ENCODE measurements at regions not wholly inside any gene's neighbourhood (a gene's known extent, or its start where the extent isn't known, plus 50 kb on each side); places are given as distances from the start of the nearest gene placed in this dataset.
"Not testable (repeated sequence)": the region's sequence is repeated elsewhere in the genome, so short reads cannot be mapped to it uniquely, and the experiment has no call there.

DNA sequence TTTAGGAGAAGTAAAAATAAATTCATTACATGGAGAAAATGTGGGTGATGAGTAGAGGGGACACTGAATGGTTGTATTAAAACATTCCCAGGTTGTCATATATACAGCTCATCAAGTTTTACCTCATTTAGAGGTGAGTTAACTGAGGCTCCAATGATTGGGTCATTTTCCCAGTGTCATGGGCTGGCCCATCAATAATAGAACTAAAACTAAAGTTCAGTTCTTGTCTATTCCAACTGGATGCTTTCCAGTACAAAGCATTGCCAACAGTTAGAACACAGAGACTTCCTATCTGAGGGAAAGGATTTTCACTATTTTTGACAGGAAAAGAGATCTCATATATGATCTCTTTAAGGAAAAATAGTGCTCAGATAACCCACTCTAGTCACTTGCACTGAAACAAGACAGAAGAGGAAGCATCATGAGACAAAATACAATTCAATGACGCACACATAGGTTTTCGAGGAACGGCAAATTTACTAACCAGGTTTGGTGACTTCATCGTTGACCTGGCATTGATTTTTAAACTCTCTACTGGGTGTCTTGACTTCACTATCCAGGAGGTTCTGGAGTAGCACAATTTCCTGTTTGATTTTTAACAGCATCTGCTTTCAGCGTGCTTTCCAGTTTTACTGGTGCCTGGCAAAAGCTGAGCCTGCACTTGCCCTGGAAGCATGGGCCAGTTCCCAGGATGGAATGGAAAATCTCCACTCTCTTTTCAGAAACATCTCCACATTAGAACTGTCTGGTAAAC is 195.5 kb upstream of the FBXL4 start:
- no peak for DNase-seq (ENCODE audit: extremely low read depth in 1 of 2, low read depth in 1 of 2)

DNA sequence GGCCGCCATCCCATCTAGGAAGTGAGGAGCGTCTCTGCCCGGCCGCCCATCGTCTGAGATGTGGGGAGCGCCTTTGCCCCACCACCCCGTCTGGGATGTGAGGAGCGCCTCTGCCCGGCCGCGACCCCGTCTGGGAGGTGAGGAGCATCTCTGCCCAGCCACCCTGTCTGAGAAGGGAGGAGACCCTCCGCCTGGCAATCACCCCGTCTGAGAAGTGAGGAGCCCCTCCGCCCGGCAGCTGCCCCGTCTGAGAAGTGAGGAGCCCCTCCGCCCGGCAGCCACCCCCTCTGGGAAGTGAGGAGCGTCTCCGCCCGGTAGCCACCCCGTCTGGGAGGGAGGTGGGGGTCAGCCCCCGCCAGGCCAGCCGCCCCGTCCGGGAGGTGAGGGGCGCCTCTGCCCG is 194.2 kb upstream of the FBXL4 start:
- DNase-seq (ENCODE audit: extremely low read depth in 1 of 2, low read depth in 1 of 2), result not testable (repeated sequence)

DNA sequence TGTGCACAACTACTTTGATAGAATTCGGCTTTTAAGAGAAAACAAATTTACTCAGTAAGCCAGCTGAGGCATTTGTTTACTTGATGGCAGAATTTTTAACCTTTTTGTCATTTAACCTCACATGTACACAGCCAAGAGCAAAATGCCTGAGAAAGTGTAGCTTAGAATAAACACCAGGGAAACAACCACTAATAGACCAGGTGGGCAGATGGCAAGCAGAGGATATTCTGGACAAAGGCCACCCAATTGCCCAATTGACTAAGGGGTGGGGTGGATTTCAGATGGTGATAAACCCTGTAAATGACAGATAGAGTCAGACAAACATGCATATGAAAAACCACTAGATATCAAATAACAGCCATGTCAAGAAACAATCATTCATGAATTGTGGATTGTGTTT is 190.7 kb upstream of the FBXL4 start:
- no peak for DNase-seq (ENCODE audit: extremely low read depth in 1 of 2, low read depth in 1 of 2)

DNA sequence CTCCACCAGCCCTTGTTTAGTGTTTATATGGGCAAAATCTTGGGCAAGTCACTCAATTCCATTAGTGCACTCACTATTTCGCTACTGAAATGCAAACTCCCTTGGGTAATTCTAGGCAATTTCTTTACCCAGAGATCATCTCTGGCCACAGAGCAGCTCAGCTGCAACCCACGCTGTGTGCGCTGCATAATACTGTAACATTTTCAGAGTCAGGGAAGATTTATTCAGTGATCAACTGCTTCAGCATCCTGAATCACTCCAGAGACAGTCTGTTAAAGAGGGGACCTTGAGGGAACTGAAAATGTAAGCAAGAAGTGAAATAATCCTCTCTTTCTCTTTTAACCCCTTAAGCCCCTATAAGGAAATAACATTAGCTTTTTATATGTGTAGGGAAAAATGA is 189.6 kb upstream of the FBXL4 start:
- no peak for DNase-seq (ENCODE audit: extremely low read depth in 1 of 2, low read depth in 1 of 2)

DNA sequence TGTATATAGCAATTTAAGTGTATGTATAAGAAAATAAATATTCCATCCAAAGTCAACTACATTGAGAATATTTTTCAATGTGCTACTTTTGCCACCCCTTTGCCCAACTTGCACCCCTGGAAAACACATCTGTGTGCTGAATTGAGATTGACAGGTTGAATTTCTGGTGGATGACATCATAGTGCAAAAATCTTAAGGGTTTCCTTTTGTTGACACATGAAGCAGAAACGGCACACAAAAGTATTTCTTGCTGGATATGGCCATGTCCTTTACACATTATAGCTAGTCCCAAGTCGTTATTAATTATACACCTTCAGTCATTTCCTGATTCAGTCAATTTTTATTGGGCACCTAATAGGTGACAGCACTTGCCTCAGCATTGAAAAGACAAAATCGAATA is 188.7 kb upstream of the FBXL4 start:
- no peak for DNase-seq (ENCODE audit: extremely low read depth in 1 of 2, low read depth in 1 of 2)

DNA sequence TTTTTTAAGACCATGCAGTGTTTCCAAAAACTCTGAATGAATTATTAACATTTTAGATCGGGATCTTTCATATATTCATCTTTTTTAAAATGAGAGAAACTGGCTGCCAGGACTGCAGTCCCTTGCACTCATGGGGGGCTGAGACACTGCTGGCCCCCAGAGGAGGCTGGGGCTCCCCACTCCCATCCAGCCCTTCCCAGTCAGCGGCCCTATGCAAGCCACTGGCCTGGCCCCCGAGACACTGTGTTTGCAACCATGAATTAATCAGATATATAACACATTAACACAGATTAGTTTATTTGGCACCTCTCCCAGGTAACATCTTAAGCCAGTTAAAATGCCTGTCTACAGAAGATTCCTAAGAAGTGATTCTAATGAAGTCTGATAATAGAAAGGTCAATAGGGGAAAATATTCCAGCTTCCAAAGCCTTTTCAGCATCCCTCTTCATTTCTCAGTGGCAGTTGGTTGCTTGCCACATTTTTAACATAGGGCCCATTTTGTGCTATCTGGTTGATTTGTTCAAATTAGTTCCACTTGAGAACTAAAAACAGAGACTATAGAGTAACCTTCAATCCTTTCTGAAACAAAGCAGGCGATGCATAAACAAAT is 184.4 kb upstream of the FBXL4 start:
- no peak for DNase-seq (ENCODE audit: extremely low read depth in 1 of 2, low read depth in 1 of 2)

DNA sequence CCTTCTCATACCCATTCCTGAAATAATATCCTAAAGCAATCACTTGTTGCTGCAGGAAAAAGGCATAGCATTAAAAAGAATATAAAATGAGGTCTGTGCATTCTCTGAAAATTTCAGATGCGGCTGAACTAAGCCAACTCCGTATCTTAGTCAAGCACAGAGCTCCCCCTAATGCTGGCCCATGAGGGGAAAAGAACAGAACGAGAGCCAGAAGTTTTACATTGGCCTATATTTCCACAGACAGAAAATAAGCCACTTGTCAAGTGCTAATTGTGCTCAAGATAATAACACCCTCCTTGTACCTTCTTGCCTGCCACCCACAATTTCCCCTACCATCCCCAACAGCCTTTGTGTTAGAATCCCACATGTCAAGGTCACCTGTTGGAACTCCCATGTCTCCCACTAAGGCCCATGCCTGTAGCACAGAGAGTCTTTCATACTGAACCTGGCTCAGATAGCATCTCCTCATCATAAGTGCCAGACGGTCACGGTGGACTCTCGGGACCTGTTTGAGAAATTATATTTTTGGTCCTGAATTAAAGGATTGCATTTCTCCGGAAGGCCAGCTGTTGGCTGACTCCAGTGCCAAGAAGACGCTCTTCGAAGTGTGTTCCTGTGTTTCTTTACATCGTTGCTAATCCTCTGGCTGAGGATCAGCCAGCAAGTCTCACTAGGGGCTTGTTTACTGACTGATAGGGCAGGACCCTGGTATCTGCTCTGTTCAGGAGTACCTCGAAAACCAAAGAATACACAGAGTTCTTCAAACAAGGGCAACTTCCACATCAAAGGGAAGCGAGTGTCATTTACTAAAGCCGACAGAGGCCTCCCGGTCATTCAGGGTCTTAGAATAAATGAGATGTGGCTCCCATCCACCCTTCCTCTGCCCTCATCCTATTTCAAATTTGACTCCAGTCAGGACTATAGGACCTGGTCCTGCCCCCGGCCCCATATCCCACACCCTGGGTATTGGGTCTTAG is 183.4 kb upstream of the FBXL4 start:
- no peak for DNase-seq (ENCODE audit: extremely low read depth in 1 of 2, low read depth in 1 of 2)

DNA sequence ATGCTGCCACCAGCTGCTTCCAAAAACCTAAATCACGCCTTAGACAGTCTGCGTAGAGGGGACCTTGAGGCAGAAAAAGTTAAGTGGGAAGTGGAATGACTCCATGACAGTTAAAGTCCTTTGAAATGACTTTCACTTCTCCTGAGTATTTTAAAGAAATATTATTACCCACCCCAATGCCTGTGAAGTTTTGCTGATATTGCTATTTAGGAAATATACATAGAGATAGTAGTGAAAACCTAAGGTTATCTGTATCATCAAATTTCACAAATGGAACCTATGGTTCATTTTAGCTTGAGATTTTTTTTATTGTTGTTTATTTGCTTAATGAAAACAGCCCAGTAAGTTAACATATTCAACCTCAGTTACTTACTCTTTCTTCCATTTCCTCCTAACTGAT is 182.1 kb upstream of the FBXL4 start:
- no peak for DNase-seq (ENCODE audit: extremely low read depth in 1 of 2, low read depth in 1 of 2)

DNA sequence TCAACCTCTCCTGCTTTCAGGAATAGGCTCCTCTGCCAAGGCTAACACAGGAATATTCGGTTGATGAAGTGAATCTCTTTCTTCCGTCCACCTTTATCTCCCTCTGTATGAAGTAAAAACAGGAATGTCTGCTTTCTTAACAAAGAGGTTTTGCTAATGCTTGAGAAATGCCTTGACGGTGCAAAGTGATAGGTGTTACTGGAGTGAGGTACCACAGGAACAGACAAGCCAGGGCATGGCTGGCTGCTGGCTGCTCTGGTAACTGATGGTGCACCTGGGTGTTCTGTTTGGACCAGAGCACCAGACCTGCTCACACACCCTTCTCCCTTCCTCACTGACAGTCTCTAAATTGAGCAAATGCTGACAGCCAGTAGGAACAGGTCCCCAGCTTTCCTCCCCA is 174.0 kb upstream of the FBXL4 start:
- DNase-seq (ENCODE audit: extremely low read depth in 1 of 2, low read depth in 1 of 2), result no peak

DNA sequence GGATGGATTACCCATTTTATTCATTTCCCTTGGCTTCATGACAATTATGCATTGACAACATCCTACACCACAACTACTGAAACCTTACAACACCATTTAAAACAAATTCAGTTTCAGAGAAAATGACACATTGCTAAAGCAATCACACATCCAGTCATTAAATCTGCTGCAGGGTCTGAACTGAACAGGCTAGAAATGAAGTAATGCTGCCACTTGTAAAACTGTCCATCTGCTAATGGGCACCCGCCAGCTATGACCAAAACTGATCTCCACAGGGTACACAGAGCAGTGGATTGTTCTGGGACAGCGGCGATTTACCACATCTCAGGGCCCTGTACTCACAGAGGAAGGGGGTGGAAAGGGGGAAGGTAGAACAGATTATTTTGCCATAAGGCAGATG is 172.9 kb upstream of the FBXL4 start:
- no peak for DNase-seq (ENCODE audit: extremely low read depth in 1 of 2, low read depth in 1 of 2)

DNA sequence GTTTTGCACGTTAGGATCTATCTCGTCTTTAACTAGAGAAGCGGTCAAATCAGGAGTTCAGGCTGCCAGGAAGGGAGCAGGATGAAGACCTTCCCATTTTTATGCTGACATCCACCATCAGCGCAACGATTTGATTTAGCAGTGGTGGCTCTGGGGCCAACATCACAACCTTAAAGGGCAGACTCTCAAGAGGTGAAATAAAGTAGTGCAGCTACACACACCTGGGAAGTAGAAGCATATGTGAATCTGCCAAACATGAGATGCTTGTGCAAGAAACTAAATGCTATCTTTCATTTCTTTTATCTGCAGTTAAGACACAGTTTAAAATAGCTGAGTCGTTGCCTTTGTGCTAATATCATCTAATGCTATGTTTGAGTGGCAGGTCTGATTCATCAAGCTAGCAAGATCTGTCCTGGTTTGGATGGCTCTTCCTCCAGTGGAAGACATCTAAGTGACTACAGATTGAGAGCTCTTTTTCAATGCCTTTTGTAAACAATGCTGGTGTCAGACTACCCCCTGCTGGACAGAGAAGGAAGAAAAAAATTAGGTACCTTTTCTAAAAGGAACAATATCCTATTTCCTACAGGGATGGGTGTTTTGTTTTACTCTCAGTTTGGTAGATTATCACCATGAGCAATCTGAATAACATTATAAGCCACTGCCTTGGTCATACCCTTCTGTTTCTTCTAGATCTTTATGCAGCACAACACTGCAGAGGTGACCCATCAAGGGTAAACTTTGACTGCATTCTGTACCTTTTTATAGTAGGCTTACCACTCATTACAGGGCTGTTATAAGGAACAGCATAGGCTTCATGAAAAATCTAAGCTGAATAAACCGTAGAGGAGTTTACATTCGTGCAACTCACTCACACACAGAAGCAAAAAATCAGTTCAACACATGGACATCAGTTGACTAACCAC is 171.6 kb upstream of the FBXL4 start:
- DNase-seq (ENCODE audit: extremely low read depth in 1 of 2, low read depth in 1 of 2), result no peak

DNA sequence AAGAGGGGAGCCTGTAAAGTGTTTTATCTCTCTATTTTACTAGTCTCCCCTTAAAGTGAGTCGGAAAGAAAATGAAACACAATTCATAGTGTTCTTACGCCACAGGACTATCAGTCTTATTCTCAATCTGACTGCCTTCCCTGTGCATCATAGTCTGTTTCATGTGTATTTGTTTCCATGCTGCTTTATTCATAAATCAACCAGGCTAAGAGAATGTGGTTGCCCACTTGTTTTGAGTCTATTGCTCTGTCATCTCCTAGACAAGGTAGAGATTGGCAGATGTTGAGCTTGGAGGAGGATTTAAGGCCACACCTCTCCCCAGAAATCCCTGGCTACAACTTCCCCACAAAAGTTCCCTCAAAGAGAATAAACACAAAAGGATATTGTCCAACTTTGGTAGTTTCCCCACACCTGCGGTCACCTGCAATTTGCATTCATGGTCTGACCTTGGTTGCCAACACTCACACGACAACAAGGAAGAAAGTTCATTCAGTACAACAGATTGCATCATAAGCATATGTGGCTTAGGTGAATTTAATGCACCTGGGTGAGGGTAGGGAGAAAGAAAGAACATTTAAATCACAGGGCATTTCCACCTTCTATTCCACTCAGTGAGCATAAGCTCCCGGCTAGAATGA is 167.1 kb upstream of the FBXL4 start:
- DNase-seq (ENCODE audit: extremely low read depth in 1 of 2, low read depth in 1 of 2), result no peak

DNA sequence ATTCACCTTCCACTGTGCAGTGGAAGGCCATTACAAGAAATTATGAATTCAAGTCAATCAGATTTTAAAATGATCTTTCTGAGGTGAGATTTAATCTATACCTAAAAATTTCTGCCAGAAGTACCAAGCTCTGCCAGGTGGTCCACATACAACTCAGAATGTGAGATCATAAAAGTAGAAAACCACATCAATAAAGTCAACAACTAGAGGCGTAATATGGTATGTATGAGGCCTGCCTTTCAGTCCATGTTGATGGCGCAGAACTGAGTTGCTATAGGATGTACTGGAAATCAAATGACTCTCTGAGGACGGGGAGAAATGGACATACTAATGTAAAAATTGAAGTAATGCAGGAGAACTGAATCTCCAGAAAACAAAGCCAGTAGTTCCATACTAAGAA is 163.8 kb upstream of the FBXL4 start:
- no peak for DNase-seq (ENCODE audit: extremely low read depth in 1 of 2, low read depth in 1 of 2)

DNA sequence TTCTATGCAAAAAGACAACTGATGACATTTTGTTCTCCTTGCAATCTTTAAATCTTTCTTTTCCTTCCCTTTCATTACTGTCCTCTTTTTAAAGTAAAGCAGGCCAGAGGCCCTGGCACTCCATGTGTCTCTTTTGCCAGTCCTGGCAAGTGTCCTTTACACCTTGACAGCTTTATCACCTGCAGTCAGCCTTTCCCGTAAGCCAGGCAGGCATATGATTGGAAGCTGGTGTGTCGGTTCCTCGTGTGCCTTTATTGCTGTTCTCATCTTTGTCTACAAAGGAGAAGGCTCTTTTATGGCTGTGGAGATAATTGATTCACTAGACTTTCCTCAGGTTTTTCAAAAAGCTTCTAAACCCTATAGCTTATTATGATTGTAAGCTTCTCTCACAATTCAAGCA is 162.3 kb upstream of the FBXL4 start:
- no peak for DNase-seq (ENCODE audit: extremely low read depth in 1 of 2, low read depth in 1 of 2)

DNA sequence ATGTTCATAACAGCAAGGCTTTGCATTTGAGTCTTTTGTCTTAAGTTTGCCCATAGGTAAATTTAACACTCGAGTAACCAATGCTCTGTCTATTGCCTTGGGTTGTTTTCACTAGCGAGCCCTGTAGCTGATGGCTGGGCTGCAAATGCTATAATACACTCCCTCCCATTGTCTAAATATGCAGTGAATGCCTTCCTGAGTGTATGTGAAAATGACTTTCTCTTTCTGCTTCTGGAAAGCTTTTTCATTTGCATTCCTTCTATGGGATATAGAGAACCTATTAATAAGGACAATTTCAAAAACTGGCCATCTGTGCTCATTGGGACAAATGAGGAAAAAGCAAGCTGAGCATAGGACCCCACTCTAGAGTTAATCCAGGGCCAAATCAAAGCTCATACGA is 156.5 kb upstream of the FBXL4 start:
- no peak for DNase-seq (ENCODE audit: extremely low read depth in 1 of 2, low read depth in 1 of 2)

DNA sequence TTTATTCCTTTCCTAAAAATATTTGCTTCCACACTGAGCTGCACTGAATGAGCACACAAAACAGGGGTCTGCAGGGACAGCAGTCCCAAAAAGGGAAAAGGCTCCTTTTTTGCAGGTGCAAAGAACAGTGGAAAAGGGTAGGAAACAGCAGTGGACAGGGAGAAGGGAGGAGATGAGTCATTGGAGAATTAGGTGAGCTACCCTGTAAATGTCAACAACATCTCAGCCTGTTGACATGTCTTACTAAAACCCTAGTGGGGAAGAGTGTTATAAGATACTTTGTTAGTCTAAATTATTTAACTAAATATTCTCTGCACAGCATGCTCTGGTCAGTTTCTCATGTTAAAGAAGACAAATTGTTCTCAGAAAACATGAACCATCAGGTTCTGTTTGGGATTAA is 151.5 kb upstream of the FBXL4 start:
- DNase-seq (ENCODE audit: extremely low read depth in 1 of 2, low read depth in 1 of 2), result no peak

DNA sequence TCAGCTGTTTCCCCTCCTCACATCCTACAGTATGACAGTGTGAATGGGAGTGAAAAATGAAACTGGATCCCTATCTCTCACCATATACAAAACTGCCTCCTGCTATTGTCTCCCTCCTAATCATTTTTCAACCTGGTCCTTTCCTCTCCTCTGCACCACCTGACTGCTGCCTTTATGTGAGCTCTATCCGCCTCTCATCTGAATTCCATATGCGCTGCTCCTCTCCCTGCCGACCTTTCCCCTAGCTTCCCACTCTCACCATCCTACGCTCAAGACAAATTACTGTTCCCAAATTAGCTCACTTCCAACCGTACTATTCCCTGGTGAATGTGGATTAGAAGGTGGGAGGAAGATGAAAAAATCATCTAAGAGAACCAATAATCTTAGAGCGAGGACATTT is 148.4 kb upstream of the FBXL4 start:
- DNase-seq (ENCODE audit: extremely low read depth in 1 of 2, low read depth in 1 of 2), result no peak

DNA sequence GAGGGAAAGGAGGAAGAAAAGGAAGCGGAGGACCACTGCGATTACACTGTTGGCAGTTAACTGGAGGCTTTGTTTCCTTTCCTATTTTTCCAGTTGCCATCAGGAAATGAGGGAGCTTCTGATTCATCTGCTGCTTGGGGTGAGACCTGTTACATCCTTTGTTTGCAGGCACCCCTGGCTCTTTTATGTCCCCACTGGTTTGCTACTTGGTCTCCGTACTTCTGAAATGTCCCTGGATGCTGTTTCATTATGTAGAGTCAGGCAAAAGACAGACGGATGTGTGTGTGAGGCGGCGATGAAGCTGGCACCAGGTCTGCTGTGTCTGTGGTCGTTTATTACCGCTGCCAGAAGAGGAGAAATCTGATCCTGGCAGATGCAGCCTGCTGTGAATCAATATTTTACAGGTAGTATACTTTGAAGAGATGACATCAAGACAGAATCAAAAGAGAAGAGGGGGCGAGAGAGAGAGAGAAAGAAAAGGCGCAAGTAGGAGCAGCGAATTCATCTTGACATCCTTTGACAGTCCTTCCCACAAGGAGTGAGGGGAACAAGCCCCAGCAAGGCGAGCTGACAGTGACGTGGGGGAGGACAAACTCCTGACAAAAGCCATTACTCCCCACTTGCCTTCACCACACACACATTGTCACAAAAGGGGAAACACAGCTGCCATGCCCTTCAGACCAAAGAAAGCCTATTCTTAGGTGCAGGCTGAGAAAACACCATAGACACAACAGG is 145.9 kb upstream of the FBXL4 start:
- no peak for DNase-seq (ENCODE audit: extremely low read depth in 1 of 2, low read depth in 1 of 2)

DNA sequence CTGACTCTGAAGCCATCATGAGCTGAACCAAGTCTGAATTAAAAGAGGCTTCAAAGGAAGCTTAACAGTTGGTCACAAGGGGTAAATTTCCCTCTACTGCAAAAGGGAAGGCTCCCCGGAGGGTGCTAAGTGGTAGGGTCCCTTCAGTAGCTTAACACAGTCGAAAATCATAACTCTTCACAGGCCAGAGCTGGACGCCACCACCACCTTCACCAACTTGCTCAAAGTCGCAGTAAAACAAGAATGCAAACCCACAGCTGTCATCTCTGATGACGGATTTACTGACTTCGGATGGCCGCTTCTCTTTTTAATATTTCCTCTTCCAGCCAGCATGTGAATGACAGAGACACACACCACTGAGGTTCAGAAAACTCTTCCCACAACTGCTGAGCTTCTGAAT is 144.7 kb upstream of the FBXL4 start:
- no peak for DNase-seq (ENCODE audit: extremely low read depth in 1 of 2, low read depth in 1 of 2)

DNA sequence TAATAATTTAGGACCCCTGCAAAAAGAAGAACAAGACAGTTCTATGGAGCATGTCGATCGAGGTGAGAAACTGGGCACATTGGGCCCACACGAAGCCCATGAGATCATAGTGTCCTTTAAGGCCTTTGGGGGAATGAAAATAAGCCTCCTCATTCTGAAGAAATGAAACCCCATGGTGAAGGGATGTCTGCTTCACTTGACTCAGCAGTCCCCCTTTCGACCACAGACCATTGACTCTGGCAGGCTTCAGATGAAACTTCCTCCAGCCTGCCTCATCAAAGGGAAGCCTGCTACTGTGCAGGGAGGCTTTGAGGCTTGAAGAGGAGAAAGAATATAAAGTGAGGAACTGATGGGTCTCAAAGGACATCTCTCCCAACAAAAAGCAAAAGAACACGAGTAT is 144.2 kb upstream of the FBXL4 start:
- no peak for DNase-seq (ENCODE audit: extremely low read depth in 1 of 2, low read depth in 1 of 2)

All from stimulated activated CD8-positive, alpha-beta memory T cell treated with anti-CD3 and anti-CD28 coated beads, Interleukin-7, amount 100 ng/mL, for 48 hours (primary cell).